ENCODE measurements at regions not wholly inside any gene's neighbourhood (a gene's known extent, or its start where the extent isn't known, plus 50 kb on each side); places are given as distances from the start of the nearest gene placed in this dataset.

DNA sequence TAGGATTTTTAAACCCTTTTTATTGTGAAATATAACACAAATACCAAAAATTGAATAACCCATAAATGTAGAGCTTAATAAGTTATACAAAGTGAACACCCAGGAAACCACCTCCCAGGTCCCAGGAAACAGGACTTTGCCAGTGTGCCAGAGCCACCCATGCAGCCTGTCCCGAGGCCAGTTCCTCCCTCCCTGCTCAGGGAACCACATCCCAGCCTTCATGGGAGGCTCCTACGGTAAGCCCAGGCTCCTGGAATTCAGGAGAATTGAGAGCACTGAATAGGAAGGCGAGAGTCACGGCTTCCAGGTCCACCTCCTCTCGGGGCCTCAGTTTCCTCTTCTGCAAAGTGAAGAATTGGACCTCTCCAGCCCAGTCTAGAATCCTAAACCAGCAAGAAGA lies 178.2 kb downstream of the TMEM132E start:
- TF ChIP-seq, protein P1, sequence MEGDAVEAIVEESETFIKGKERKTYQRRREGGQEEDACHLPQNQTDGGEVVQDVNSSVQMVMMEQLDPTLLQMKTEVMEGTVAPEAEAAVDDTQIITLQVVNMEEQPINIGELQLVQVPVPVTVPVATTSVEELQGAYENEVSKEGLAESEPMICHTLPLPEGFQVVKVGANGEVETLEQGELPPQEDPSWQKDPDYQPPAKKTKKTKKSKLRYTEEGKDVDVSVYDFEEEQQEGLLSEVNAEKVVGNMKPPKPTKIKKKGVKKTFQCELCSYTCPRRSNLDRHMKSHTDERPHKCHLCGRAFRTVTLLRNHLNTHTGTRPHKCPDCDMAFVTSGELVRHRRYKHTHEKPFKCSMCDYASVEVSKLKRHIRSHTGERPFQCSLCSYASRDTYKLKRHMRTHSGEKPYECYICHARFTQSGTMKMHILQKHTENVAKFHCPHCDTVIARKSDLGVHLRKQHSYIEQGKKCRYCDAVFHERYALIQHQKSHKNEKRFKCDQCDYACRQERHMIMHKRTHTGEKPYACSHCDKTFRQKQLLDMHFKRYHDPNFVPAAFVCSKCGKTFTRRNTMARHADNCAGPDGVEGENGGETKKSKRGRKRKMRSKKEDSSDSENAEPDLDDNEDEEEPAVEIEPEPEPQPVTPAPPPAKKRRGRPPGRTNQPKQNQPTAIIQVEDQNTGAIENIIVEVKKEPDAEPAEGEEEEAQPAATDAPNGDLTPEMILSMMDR (conservative IDR thresholded peaks at IDR 0.05 in 1 of 2, IDR thresholded peaks at IDR 0.05 in 1 of 2; ENCODE audit: extremely low read depth in 1 of 2, insufficient read depth in 1 of 2, low read depth in 1 of 2, low read length in 2 of 2): no peak
- TF ChIP-seq EZH2 (IDR thresholded peaks at IDR 0.05; ENCODE audit: borderline replicate concordance, low read length): no peak

Measured in mammary epithelial cell (primary cell).